Lower leg skin (tissue), 4 donors: ENCODE measurements at regions not wholly inside any gene's neighbourhood (a gene's known extent, or its start where the extent isn't known, plus 50 kb on each side); places are given as distances from the start of the nearest gene placed in this dataset.

ENCODE experiments used
- DNase-seq, 2 donors: peaks; one replicate each; pipeline ENCODE4 v3.0.0-alpha.2; 2019; ENCODE audit warnings: low spot score in 2 of 2
- H3K4me3 ChIP-seq: fragments of 200-600 bp; sonication (generic); 2 replicates; pipeline ENCODE4 v1.5.1; 2017; ENCODE audit warnings: mild to moderate bottlenecking, low read depth; ENCODE audit not compliant: poor library complexity, severe bottlenecking
- POLR2A ChIP-seq, 2 donors: fragments of 450-650 bp; IDR thresholded peaks; one replicate each; pipeline ENCODE4 v1.6.1; 2016 to 2017; ENCODE audit warnings: antibody characterized with exemption in 2 of 2, mild to moderate bottlenecking in 1 of 2, moderate library complexity in 1 of 2
- WGBS, 2 donors: methylation state at CpG; one replicate each; pipeline ENCODE4 v1.1.5; 2018; 5-methylcytosine and 5-hydroxymethylcytosine counted together
- intact Hi-C: fragments of 100-400 bp; cut with DNase I; formaldehyde crosslinking; loops from one replicate; pipeline ENCODE4 v1.15.0; 2023; ENCODE audit warnings: low total_unique reads
- TF ChIP-seq, protein P1 (sequence below), 3 donors: fragments of 450-650 bp; IDR thresholded peaks; one replicate each; pipeline ENCODE4 v1.5.1; 2016; ENCODE audit warnings: antibody characterized with exemption in 3 of 3, mild to moderate bottlenecking in 3 of 3, moderate library complexity in 2 of 3

DNA sequence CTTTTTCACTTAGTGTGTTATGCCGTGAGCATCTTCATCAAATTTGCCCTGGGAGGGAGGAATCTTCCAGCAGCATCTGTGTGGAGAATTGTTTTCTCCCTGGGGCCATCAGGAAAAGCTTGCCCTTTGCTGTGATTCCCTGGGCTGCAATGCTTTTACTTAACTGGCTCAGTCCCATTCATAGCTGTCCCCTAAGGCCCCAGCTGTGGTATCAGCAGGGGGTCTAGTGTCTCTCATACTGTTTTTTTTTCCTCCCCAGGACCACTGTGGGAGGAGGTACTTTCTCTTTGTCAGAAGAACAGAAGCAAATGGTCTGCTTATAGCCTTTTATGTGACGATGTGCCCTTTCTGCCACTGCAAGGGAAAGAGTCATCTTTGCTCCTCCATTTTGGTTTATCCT, 176.8 kb upstream of the CELF4 start:
- no peak for DNase-seq
- TF ChIP-seq POLR2A (IDR thresholded peaks at IDR 0.05) = no peak
- TF ChIP-seq, protein P1, sequence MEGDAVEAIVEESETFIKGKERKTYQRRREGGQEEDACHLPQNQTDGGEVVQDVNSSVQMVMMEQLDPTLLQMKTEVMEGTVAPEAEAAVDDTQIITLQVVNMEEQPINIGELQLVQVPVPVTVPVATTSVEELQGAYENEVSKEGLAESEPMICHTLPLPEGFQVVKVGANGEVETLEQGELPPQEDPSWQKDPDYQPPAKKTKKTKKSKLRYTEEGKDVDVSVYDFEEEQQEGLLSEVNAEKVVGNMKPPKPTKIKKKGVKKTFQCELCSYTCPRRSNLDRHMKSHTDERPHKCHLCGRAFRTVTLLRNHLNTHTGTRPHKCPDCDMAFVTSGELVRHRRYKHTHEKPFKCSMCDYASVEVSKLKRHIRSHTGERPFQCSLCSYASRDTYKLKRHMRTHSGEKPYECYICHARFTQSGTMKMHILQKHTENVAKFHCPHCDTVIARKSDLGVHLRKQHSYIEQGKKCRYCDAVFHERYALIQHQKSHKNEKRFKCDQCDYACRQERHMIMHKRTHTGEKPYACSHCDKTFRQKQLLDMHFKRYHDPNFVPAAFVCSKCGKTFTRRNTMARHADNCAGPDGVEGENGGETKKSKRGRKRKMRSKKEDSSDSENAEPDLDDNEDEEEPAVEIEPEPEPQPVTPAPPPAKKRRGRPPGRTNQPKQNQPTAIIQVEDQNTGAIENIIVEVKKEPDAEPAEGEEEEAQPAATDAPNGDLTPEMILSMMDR (IDR thresholded peaks at IDR 0.05) = no peak
- H3K4me3 ChIP-seq = no peak overlapping the region
- 77 to 90% methylated on average over 2 of the region's 2 CpGs for WGBS, 2 donors
- intact Hi-C loops = no loop called here

DNA sequence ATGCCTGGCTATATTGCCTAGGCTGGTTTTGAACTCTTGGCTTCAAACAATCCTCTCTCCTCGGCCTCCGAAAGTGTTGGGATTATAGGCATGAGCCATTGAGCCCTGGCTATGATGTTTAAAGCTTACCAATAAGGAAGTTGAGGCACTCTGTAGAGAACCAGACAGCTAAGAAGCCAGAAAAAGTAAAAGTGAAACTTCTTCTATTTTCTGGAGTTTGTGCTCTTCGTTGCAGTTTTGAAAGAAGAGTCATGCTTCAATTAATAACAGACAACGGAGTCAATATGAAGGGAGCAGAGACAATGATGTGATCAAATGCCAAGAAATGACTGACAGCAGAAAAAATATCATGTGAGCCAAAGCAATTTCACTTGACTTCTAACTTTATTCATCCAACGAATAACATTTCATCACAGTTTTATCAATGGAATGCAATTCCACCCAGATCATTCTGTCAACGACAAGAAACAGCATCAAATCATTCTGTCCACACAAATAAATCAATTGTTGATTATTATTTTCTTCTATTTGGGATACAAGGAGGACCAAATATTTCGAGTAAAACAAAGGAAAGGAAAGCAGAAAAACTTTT, 175.5 kb upstream of the CELF4 start:
- TF ChIP-seq, protein P1 (IDR thresholded peaks at IDR 0.05) = no peak
- no peak for TF ChIP-seq POLR2A (IDR thresholded peaks at IDR 0.05)
- 40 to 51% methylated on average over 7 of the region's 7 CpGs for WGBS, 2 donors
- intact Hi-C loops = no loop called here
- no peak overlapping the region for H3K4me3 ChIP-seq
- DNase-seq = no peak

DNA sequence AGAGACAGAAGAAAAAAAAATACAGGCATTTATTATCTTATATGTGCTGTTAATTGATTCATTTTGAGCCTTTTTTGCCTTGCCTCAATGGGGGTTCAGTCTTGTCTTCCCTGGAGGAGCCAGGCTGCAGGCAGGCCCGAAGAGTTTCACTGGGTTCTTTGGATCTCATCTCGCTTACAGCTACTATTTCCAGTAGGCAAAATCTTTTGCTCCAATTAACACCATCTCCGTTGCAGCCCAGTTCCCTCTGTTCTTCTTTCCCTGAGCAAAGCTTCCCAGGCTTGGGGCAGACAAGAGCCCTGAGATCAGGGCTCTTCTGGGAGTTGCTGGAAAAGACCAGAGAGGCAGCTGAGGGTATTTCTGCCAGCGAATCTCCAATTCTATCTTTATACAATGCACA, 168.8 kb upstream of the CELF4 start:
- WGBS, 2 donors = 84 to 90% methylated on average over 4 of the region's 4 CpGs
- intact Hi-C loops = no loop called here
- no peak for DNase-seq
- H3K4me3 ChIP-seq = no peak overlapping the region
- TF ChIP-seq, protein P1 (IDR thresholded peaks at IDR 0.05) = no peak
- no peak for TF ChIP-seq POLR2A (IDR thresholded peaks at IDR 0.05)

DNA sequence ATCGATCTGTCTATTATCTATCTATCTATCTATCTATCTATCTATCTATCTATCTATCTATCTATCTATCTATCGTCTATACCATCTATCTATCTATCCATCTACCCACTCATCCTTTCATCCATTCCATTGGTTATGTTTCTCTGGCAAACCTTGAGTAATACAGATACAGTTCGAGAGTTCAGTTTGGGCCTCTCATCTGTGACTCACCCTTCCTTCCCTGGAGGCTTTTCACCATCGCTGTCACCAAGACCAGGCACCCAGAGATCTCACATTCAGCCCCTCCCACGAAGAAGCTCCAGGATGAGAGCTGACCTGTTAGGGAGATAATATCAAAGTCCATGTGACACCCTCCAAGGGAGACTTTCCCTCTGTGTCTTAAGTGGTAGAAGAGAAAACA, 164.1 kb upstream of the CELF4 start:
- WGBS, 2 donors = 60 to 62% methylated on average over 5 of the region's 5 CpGs
- no peak overlapping the region for H3K4me3 ChIP-seq
- no peak for DNase-seq
- TF ChIP-seq, protein P1 (IDR thresholded peaks at IDR 0.05) = no peak
- no peak for TF ChIP-seq POLR2A (IDR thresholded peaks at IDR 0.05)
- intact Hi-C loops = no loop called here

DNA sequence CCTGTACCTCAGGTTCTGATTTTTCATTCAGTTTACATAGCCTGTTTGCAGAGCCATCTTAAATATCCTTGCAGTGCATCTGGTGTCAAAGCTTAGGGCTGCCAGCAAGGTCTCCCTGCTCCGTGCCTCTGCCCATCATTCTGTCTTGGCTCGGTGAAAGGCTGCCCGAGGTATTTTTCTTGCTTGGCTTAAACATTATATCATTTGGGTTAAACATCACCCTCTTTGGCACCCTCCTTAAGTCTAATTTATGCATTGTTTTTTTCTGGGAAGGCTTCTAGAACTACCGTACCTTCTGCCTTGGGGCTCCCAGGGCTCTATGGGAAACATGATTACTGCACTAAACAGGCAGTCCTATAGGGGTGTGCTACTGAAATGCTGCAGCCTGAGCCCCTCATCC, 158.6 kb upstream of the CELF4 start:
- TF ChIP-seq, protein P1 (IDR thresholded peaks at IDR 0.05) = no peak
- no peak for TF ChIP-seq POLR2A (IDR thresholded peaks at IDR 0.05)
- DNase-seq = no peak
- no peak overlapping the region for H3K4me3 ChIP-seq
- intact Hi-C loops = no loop called here
- 59 to 62% methylated on average over 4 of the region's 4 CpGs for WGBS, 2 donors
